Kidney (tissue), 13 donors: ENCODE measurements at regions not wholly inside any gene's neighbourhood (a gene's known extent, or its start where the extent isn't known, plus 50 kb on each side); places are given as distances from the start of the nearest gene placed in this dataset.

ENCODE experiments used
- DNase-seq, 5 donors: peaks; one replicate each; pipeline ENCODE4 v3.0.0-alpha.2; 2013 to 2020
- FAIRE-seq: peaks from 2 replicates; lab custom pipeline; 2012; peaks lifted over from hg19 to GRCh38; lab: Jason Lieb, UNC
- H3K27ac ChIP-seq, 2 donors: one replicate each; pipeline ENCODE4 v1.7.0; 2013; ENCODE audit warnings: low read depth in 2 of 2, low read length in 2 of 2, inconsistent platforms in 1 of 2
- H3K27me3 ChIP-seq: one replicate; pipeline ENCODE4 v1.7.1; 2013; ENCODE audit warnings: low read length, inconsistent platforms; ENCODE audit not compliant: control insufficient read depth, insufficient read depth
- H3K36me3 ChIP-seq, 3 donors: one replicate each; pipeline versions ENCODE4 v1.7.0 to v1.7.1; 2013; ENCODE audit warnings: low read length in 3 of 3, control low read depth in 1 of 3, inconsistent platforms in 1 of 3; ENCODE audit not compliant: insufficient read depth in 3 of 3, control insufficient read depth in 2 of 3
- H3K4me1 ChIP-seq, 3 donors: one replicate each; pipeline versions ENCODE4 v1.7.0 to v1.7.1; 2013; ENCODE audit warnings: low read length in 3 of 3, inconsistent platforms in 1 of 3, low read depth in 1 of 3; ENCODE audit not compliant: control insufficient read depth in 2 of 3, insufficient read depth in 2 of 3
- H3K4me3 ChIP-seq, 3 donors: one replicate each; pipeline versions ENCODE4 v1.7.0 to v1.8.1; 2013; ENCODE audit warnings: low read length in 3 of 3, control low read depth in 1 of 3, inconsistent platforms in 1 of 3
- H3K9ac ChIP-seq, 3 donors: one replicate each; pipeline versions ENCODE4 v1.7.0 to v1.7.1; 2013; ENCODE audit warnings: low read length in 3 of 3, control low read depth in 1 of 3, inconsistent platforms in 1 of 3
- H3K9me3 ChIP-seq, 3 donors: one replicate each; pipeline versions ENCODE4 v1.7.0 to v1.7.1; 2013; ENCODE audit warnings: low read length in 3 of 3, control low read depth in 1 of 3, inconsistent platforms in 1 of 3; ENCODE audit not compliant: control insufficient read depth in 2 of 3, insufficient read depth in 1 of 3
- intact Hi-C: fragments of 100-400 bp; cut with DNase I; formaldehyde crosslinking; loops from one replicate; pipeline ENCODE4 v1.11.1; 2022
- TF ChIP-seq, protein P1 (sequence below): IDR thresholded peaks from 3 replicates; pipeline ENCODE4 v1.5.1; 2012; ENCODE audit warnings: mild to moderate bottlenecking, moderate library complexity, borderline replicate concordance; ENCODE audit not compliant: insufficient read depth; ENCODE audit errors: extremely low read depth
- donor health status: control.
- donor health status: control.
- donor health status: control.
- donor health status: control.
- donor health status: control.
- donor health status: DM: yes; HTN: yes; CAD: no.
- donor health status: Normal renal cell carcinoma (clear cell type).

DNA sequence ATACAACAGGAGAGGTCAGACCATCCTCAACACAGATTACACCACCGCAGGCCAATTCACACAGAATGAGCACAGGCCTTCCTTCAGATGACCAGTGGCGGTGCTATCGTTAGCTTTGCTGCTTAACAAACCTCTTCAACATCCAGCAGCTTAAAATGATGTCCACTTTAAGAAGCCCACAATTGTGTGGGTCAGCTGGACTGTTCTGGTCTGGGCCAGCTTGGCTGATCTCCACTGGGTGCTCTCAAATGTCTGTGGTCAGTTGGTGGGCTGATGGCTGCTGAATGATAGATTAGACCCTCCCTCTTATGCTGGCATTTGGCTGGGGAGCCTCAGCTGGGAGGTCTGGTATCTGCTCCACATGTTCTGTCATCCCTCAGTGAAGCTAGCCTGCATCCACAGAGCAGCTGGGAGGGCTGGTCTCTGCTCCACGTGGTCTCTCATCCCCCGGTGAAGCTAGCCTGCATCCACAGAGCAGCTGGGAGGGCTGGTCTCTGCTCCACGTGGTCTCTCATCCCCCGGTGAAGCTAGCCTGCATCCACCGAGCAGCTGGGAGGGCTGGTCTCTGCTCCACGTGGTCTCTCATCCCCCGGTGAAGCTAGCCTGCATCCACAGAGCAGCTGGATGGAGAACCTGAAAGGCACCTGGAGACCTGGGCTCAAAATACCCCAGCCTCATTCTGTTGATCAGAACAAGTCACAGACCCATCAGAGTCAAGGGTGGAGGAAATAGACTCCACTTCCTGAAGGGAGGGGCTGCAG, 203.6 kb upstream of the DIO3 start:
- H3K27me3 ChIP-seq = no peaks in the 10 kb centered on the region
- intact Hi-C loops = no loop called here
- no peak overlapping the region for H3K4me3 ChIP-seq
- TF ChIP-seq, protein P1, sequence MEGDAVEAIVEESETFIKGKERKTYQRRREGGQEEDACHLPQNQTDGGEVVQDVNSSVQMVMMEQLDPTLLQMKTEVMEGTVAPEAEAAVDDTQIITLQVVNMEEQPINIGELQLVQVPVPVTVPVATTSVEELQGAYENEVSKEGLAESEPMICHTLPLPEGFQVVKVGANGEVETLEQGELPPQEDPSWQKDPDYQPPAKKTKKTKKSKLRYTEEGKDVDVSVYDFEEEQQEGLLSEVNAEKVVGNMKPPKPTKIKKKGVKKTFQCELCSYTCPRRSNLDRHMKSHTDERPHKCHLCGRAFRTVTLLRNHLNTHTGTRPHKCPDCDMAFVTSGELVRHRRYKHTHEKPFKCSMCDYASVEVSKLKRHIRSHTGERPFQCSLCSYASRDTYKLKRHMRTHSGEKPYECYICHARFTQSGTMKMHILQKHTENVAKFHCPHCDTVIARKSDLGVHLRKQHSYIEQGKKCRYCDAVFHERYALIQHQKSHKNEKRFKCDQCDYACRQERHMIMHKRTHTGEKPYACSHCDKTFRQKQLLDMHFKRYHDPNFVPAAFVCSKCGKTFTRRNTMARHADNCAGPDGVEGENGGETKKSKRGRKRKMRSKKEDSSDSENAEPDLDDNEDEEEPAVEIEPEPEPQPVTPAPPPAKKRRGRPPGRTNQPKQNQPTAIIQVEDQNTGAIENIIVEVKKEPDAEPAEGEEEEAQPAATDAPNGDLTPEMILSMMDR = no peak
- FAIRE-seq = no peak
- no peaks in the 10 kb centered on the region for H3K4me1 ChIP-seq
- H3K36me3 ChIP-seq = no peaks in the 10 kb centered on the region
- H3K9ac ChIP-seq = no peak overlapping the region
- H3K27ac ChIP-seq = no peak overlapping the region
- H3K9me3 ChIP-seq = peaks cover 0 to 5% (median 0%) of the 10 kb centered on the region in 3 donors
- peak in 2 of 5 donors; percentile 1 to 22 for DNase-seq

DNA sequence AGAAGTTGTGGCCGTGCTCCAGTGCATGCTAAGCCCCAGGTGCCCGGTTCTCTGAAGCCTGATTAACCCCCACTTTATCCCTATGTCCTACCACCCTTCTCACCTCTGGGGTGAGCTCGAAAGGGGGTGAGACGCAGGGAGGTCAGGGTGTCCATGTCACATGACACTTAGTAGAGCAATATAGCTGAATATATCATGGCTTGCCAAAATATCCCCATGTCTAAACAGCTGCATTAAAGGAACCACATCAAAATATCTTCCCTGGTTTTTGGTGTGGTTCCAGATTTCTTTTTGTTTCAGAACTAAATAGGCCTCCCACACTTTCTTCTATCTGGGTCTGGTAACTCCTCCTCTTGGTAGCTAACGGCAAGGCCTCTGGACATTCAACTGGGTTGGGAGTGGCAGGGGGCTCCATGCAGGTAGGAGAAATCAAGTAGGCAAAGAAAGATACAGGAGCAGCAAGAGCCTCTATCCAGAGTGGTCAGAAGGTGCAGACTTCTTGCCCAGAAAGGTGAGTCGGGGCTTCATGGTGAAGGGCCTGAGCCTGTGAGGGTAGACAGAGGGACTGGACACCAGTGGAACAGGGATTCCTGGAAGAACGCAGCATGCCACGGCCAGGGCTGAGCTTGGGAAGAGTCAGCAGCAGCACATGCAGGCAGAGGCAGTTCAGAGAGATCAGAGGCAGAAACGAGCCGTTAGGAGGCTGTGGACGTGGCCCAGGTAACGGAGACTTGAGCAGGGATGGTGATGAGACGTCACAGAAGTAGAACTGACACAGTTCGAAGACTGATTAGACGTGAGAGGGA, 202.8 kb upstream of the DIO3 start:
- Histone ChIP-seq H3K4me1 (no peaks in the 10 kb centered on the region), H3K27me3 (no peaks in the 10 kb centered on the region), H3K36me3 (no peaks in the 10 kb centered on the region), H3K27ac (no peak overlapping the region), H3K9me3 (peaks cover 0 to 4% (median 0%) of the 10 kb centered on the region in 3 donors), H3K9ac (no peak overlapping the region), H3K4me3 (no peak overlapping the region)
- TF ChIP-seq, protein P1 = no peak
- FAIRE-seq (no peak), DNase-seq (peak in 2 of 5 donors; percentile 8 to 13)
- intact Hi-C loops = no loop called here

DNA sequence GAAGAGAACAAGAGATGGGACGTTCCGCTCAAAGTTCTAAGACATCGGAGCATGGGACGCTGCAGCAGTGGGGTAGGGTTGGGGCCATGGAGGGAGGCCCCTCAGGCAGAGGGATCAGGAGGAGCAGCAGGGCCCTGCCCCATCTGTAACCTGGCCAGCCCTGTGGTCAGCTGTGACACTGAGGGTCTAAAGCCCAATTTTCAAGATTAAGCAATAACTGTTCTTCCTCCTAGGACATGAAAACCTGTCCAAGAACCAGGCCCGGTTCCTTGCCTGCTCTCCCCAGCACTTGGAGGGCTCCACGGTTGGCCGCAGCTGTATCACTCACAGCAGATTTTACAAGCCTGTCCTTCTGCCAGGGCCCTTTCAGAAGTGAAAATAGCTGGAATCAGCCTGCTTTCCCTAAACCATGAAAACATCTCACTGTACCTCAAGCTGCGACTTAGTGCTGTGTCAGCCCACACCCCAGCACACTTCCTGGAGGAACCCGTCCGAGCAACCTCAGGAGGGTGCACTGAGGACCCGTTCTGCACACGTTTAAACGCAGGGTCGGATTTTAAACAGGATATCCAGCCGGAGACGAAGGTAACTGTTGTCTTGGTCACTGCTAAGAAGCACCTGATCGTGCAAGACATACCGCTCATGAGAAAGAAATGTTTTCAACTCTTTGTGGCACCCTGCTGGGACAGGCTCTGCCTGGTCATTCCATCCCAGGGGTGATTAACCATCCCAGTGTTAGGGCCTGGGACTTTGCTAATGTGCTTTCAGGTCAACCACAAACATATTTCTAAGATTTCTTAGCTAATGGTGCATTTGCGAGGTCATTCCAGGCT, 201.9 kb upstream of the DIO3 start:
- Histone ChIP-seq H3K4me1 (no peaks in the 10 kb centered on the region), H3K27ac (no peak overlapping the region), H3K9ac (no peak overlapping the region), H3K4me3 (no peak overlapping the region), H3K27me3 (no peaks in the 10 kb centered on the region), H3K9me3 (no peaks in the 10 kb centered on the region), H3K36me3 (no peaks in the 10 kb centered on the region)
- FAIRE-seq (no peak), DNase-seq (peak in 4 of 5 donors; percentile 32 to 76 (median 57))
- TF ChIP-seq, protein P1 = no peak
- intact Hi-C loops = no loop called here
